HG02759 (cell line): ENCODE measurements at regions not wholly inside any gene's neighbourhood (a gene's known extent, or its start where the extent isn't known, plus 50 kb on each side); places are given as distances from the start of the nearest gene placed in this dataset.
"Not testable (repeated sequence)": the region's sequence is repeated elsewhere in the genome, so short reads cannot be mapped to it uniquely, and the experiment has no call there.

ENCODE experiments used
- ATAC-seq: cut with Tn5 transposase; IDR thresholded peaks from one replicate; pipeline ENCODE4 v1.9.1; 2021; ENCODE audit warnings: mild to moderate bottlenecking, moderate library complexity; ENCODE audit not compliant: unreplicated experiment

GRCh38 chr7:131688738-131689661 is 132.6 kb upstream of the PODXL start:
- no peak for ATAC-seq

DNA sequence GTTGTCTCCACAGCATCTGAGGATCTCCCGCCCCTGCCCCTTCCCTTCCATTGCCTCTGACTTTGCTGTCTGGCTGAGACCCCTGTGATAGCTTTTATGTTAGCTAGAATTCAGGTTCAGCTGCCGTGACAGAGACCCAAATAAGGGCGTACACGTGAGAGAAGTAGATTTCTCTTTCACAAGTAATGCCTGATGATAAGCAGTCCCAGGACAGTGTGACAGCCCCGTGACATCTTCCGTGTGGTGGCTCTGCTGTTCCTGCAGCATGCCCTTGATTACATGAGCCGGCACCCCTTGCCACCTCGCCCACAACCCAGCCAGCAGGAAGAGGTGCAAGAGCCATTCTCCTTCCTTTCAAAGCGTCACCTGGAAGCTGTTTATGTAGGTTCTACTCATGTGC is 130.9 kb upstream of the PODXL start:
- ATAC-seq, result no peak

GRCh38 chr7:131686833-131687232 is 130.4 kb upstream of the PODXL start:
- ATAC-seq, result no peak

- no peak for ATAC-seq
Observed at GRCh38 chr7:131683536-131684125, 127.2 kb upstream of the PODXL start.

- ATAC-seq, result no peak
Observed at GRCh38 chr7:131681961-131682360, 125.5 kb upstream of the PODXL start.

- not testable (repeated sequence) for ATAC-seq
Observed at GRCh38 chr7:131679071-131679470, 122.6 kb upstream of the PODXL start.

DNA sequence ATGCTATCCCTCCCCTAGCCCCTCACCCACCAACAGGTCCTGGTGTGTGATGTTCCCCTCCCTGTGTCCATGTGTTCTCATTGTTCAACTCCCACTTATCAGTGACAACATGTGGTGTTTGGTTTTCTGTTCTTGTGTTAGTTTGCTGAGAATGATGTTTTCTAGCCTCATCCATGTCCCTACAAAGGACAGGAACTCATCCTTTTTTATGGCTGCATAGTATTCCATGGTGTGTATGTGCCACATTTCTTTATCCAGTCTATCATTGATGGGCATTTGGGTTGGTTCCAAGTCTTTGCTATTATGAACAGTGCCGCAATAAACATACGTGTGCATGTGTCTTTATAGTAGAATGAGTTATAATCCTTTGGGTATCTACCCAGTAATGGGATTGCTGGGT is 120.4 kb upstream of the PODXL start:
- not testable (repeated sequence) for ATAC-seq

GRCh38 chr7:131674131-131674530 is 117.7 kb upstream of the PODXL start:
- ATAC-seq, result no peak

DNA sequence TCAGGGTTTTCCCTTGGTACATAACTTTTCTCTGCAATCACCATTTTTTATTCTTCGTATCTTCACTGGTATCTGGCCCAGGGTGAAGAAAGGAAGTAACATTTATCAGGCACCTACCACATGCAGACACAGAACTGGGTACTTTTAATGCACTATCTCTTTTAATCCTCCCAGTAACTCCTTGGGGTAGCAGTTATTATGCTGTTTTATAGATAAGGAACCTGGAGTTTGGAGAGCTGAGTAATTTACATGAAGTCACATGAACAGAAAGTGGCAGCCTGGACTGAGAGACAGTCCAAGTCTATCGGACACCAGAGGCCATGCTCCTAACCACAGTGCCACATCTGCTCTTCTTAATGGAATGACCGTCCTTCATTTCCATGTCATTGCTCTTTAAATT is 117.1 kb upstream of the PODXL start:
- ATAC-seq, result no peak

- ATAC-seq, result no peak
Observed at GRCh38 chr7:131670406-131670805, 114.0 kb upstream of the PODXL start.

- no peak for ATAC-seq
Observed at GRCh38 chr7:131667699-131668098, 111.3 kb upstream of the PODXL start.

GRCh38 chr7:131665021-131665420 is 108.6 kb upstream of the PODXL start:
- ATAC-seq, result no peak

DNA sequence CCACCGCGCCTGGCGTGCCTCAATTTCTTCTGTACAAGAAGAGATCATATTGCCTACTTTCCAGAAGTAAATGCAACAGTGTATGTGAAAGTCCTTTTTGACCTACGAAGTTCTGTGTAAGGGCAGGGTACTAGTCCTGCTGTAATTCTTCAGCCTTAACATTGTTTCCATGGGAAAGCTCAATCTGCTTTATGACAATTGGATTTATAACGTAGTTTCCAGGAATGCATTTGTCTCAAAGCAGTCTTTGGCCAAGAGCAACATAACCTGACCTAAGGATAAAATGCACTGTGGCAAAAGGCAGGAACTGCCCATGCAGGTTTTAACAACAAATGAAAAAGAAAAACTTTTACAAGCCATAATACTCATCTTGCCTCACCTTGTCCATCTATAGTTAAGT is 108.1 kb upstream of the PODXL start:
- no peak for ATAC-seq

DNA sequence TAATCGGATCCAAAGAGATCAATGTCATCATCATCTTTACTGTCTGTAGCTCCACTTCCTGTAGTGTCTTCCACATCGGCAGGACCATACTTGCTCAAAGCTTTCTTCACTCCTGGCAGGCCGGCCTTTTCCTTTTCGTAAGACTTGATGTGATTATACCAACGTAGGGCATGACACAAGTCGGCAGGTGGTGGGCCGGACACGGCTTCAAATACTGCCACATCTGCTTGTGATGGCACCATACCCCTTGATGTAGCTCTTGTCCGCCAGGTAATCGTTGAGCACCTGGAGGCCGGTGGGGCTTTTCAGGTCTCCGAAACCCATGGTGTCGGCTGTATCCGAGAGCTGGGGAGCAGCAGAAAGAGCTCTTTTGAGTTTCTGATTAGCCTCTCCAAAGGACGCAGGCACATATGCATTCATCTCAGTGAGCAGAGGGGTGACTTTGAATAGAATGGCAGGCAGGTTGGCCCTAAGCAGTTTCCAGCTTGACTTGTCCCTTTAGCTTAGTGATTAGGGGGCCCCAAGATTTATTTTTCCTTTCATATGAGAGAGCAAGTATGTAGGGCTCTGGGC is 106.0 kb upstream of the PODXL start:
- not testable (repeated sequence) for ATAC-seq

DNA sequence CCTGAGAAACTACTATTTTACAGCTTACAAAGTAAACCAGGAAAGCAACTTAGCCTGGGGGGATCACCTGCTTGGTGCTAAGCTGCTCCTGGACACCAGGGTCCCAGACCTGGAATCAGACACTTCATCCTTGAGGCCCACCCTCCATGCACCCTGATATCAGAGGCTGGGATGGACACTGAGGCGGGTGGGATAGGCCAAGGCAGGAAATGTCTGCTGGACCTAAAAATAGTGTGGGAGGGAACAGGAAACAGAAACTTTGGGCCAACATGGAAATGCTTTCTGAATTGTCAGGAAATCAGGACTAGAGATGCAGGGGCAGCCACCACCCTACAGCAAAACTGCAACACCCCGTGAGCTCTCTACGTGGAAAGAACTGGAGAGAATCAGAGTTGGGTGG is 101.5 kb upstream of the PODXL start:
- ATAC-seq, result no peak

GRCh38 chr7:131656980-131657723 is 100.7 kb upstream of the PODXL start:
- ATAC-seq, result no peak

GRCh38 chr7:131655866-131656265 is 99.4 kb upstream of the PODXL start:
- no peak for ATAC-seq

- ATAC-seq, result no peak
Observed at GRCh38 chr7:131655447-131655846, 99.0 kb upstream of the PODXL start.

- ATAC-seq, result peak; percentile 85
Observed at GRCh38 chr7:131654668-131655326, 98.4 kb upstream of the PODXL start.

- no peak for ATAC-seq
Observed at GRCh38 chr7:131654249-131654558, 97.8 kb upstream of the PODXL start.
